ENCODE measurements at regions not wholly inside any gene's neighbourhood (a gene's known extent, or its start where the extent isn't known, plus 50 kb on each side); places are given as distances from the start of the nearest gene placed in this dataset.

GRCh38 chr13:51027644-51028043 lies 83.4 kb downstream of the C13orf42 start:
- Histone ChIP-seq H3F3A (ENCODE audit: insufficient read depth) (no peaks in the 10 kb centered on the region), H3K79me2 (ENCODE audit: insufficient read depth) (no peaks in the 10 kb centered on the region), H3K4me2 (ENCODE audit: unreplicated experiment) (no peak overlapping the region), H3K4me1 (ENCODE audit: insufficient read depth) (no peaks in the 10 kb centered on the region), H2AFZ (no peak overlapping the region), H3K36me3 (ENCODE audit: low read depth) (no peaks in the 10 kb centered on the region), H4K20me1 (ENCODE audit: insufficient read depth) (no peaks in the 10 kb centered on the region), H3K4me3 (no peak overlapping the region), H3K27me3 (replicated peaks; ENCODE audit: insufficient read depth) (peaks cover 17% of the 10 kb centered on the region), H3K9me2 (ENCODE audit: insufficient read depth) (no peaks in the 10 kb centered on the region), H3K9me3 (ENCODE audit: low read depth) (no peaks in the 10 kb centered on the region), H3K27ac (no peak overlapping the region), H3K9ac (no peak overlapping the region)
- no peak for TF ChIP-seq EZH2 (IDR thresholded peaks at IDR 0.05; ENCODE audit: insufficient read depth, poor library complexity, severe bottlenecking)
- TF ChIP-seq EZH2phosphoT487 (IDR thresholded peaks at IDR 0.05; ENCODE audit: insufficient read depth, low read depth): no peak
- in situ Hi-C loops (cut with MboI): no loop called here
- DNase-seq: no peak
- WGBS, 2 experiments (ENCODE audit: low coverage in 1 of 2, low lambda C conversion rate in 2 of 2, missing lambda C conversion rate in 2 of 2): 63 to 69% methylated on average over 7 of the region's 7 CpGs

- Histone ChIP-seq H3K4me2 (ENCODE audit: unreplicated experiment) (no peak overlapping the region), H3F3A (ENCODE audit: insufficient read depth) (no peaks in the 10 kb centered on the region), H3K27me3 (replicated peaks; ENCODE audit: insufficient read depth) (peaks cover 17% of the 10 kb centered on the region), H3K4me3 (no peak overlapping the region), H3K4me1 (ENCODE audit: insufficient read depth) (no peaks in the 10 kb centered on the region), H3K9me2 (ENCODE audit: insufficient read depth) (no peaks in the 10 kb centered on the region), H3K9ac (no peak overlapping the region), H3K79me2 (ENCODE audit: insufficient read depth) (no peaks in the 10 kb centered on the region), H2AFZ (no peak overlapping the region), H3K9me3 (ENCODE audit: low read depth) (no peaks in the 10 kb centered on the region), H3K27ac (no peak overlapping the region), H3K36me3 (ENCODE audit: low read depth) (no peaks in the 10 kb centered on the region), H4K20me1 (ENCODE audit: insufficient read depth) (no peaks in the 10 kb centered on the region)
- WGBS, 2 experiments (ENCODE audit: low coverage in 1 of 2, low lambda C conversion rate in 2 of 2, missing lambda C conversion rate in 2 of 2): 68 to 75% methylated on average over 8 of the region's 8 CpGs
- TF ChIP-seq EZH2phosphoT487 (IDR thresholded peaks at IDR 0.05; ENCODE audit: insufficient read depth, low read depth) (no peak), EZH2 (IDR thresholded peaks at IDR 0.05; ENCODE audit: insufficient read depth, poor library complexity, severe bottlenecking) (no peak)
- in situ Hi-C loops (cut with MboI): no loop called here
- DNase-seq: no peak
Measured at GRCh38 chr13:51026016-51026415, 85.1 kb downstream of the C13orf42 start.

GRCh38 chr13:51025245-51025905 lies 85.7 kb downstream of the C13orf42 start:
- Histone ChIP-seq H2AFZ (no peak overlapping the region), H3K4me3 (no peak overlapping the region), H3K36me3 (ENCODE audit: low read depth) (no peaks in the 10 kb centered on the region), H3K27ac (no peak overlapping the region), H3K4me1 (ENCODE audit: insufficient read depth) (no peaks in the 10 kb centered on the region), H3K27me3 (replicated peaks; ENCODE audit: insufficient read depth) (peaks cover 17% of the 10 kb centered on the region), H3K9me3 (ENCODE audit: low read depth) (no peaks in the 10 kb centered on the region), H3K4me2 (ENCODE audit: unreplicated experiment) (no peak overlapping the region), H3K79me2 (ENCODE audit: insufficient read depth) (no peaks in the 10 kb centered on the region), H3K9me2 (ENCODE audit: insufficient read depth) (no peaks in the 10 kb centered on the region), H3K9ac (no peak overlapping the region), H4K20me1 (ENCODE audit: insufficient read depth) (no peaks in the 10 kb centered on the region), H3F3A (ENCODE audit: insufficient read depth) (no peaks in the 10 kb centered on the region)
- no peak for DNase-seq
- TF ChIP-seq EZH2phosphoT487 (IDR thresholded peaks at IDR 0.05; ENCODE audit: insufficient read depth, low read depth) (no peak), EZH2 (IDR thresholded peaks at IDR 0.05; ENCODE audit: insufficient read depth, poor library complexity, severe bottlenecking) (no peak)
- WGBS, 2 experiments (ENCODE audit: low coverage in 1 of 2, low lambda C conversion rate in 2 of 2, missing lambda C conversion rate in 2 of 2): 66 to 68% methylated on average over 11 of the region's 11 CpGs
- in situ Hi-C loops (cut with MboI): no loop called here

- no peak overlapping the region for H3K27ac ChIP-seq
- DNase-seq: no peak
- H3K27me3 ChIP-seq (replicated peaks; ENCODE audit: insufficient read depth): no peaks in the 10 kb centered on the region; the same call in 1 of the 2 replicates
- no peaks in the 10 kb centered on the region for H4K20me1 ChIP-seq (ENCODE audit: insufficient read depth)
- no peaks in the 10 kb centered on the region for H3K9me3 ChIP-seq (ENCODE audit: low read depth)
- H3K4me2 ChIP-seq (ENCODE audit: unreplicated experiment): no peak overlapping the region
- WGBS, 2 experiments (ENCODE audit: low coverage in 1 of 2, low lambda C conversion rate in 2 of 2, missing lambda C conversion rate in 2 of 2): 45 to 52% methylated on average over 3 of the region's 3 CpGs
- H3K36me3 ChIP-seq (ENCODE audit: low read depth): no peaks in the 10 kb centered on the region
- in situ Hi-C loops (cut with MboI): no loop called here
- no peak overlapping the region for H3K9ac ChIP-seq
- H3K4me1 ChIP-seq (ENCODE audit: insufficient read depth): no peaks in the 10 kb centered on the region
- no peaks in the 10 kb centered on the region for H3K79me2 ChIP-seq (ENCODE audit: insufficient read depth)
- no peak overlapping the region for H2AFZ ChIP-seq
- H3K4me3 ChIP-seq: no peak overlapping the region
- TF ChIP-seq EZH2phosphoT487 (IDR thresholded peaks at IDR 0.05; ENCODE audit: insufficient read depth, low read depth): no peak
- TF ChIP-seq EZH2 (IDR thresholded peaks at IDR 0.05; ENCODE audit: insufficient read depth, poor library complexity, severe bottlenecking): no peak
- no peaks in the 10 kb centered on the region for H3F3A ChIP-seq (ENCODE audit: insufficient read depth)
- no peaks in the 10 kb centered on the region for H3K9me2 ChIP-seq (ENCODE audit: insufficient read depth)
Measured at GRCh38 chr13:51021811-51022210, 89.3 kb downstream of the C13orf42 start.

Data from GM23248 (cell line).